ENCODE measurements at regions not wholly inside any gene's neighbourhood (a gene's known extent, or its start where the extent isn't known, plus 50 kb on each side); places are given as distances from the start of the nearest gene placed in this dataset.

GRCh38 chr18:34959211-34959829 is 81.9 kb upstream of the MAPRE2 start:
- H3K36me3 ChIP-seq (ENCODE audit: control insufficient read depth in 2 of 2, insufficient read depth in 2 of 2, low read length in 2 of 2), result no peaks in the 10 kb centered on the region
- peak overlapping the region; percentile 23 to 54 for H3K9ac ChIP-seq (ENCODE audit: low read depth in 1 of 2, low read length in 2 of 2)
- peak overlapping the region; percentile 73 to 76 for H3K27ac ChIP-seq (ENCODE audit: low read depth in 2 of 2, low read length in 2 of 2)
- H3K4me3 ChIP-seq (ENCODE audit: low read length in 2 of 2), result peak overlapping the region; percentile 56 to 76
- no peaks in the 10 kb centered on the region for H3K9me3 ChIP-seq (ENCODE audit: control insufficient read depth in 2 of 2, low read length in 2 of 2)
- H3K4me1 ChIP-seq (ENCODE audit: control insufficient read depth in 2 of 2, insufficient read depth in 2 of 2, low read length in 2 of 2), result peaks cover 0 to 4% of the 10 kb centered on the region in 2 donors
- no peaks in the 10 kb centered on the region for H3K27me3 ChIP-seq (ENCODE audit: control insufficient read depth in 2 of 2, insufficient read depth in 2 of 2, low read length in 2 of 2)

GRCh38 chr18:34959989-34960388 is 81.2 kb upstream of the MAPRE2 start:
- Histone ChIP-seq H3K27ac (ENCODE audit: low read depth in 2 of 2, low read length in 2 of 2) (peak overlapping the region; percentile 73 to 76), H3K27me3 (ENCODE audit: control insufficient read depth in 2 of 2, insufficient read depth in 2 of 2, low read length in 2 of 2) (no peaks in the 10 kb centered on the region), H3K36me3 (ENCODE audit: control insufficient read depth in 2 of 2, insufficient read depth in 2 of 2, low read length in 2 of 2) (no peaks in the 10 kb centered on the region), H3K9ac (ENCODE audit: low read depth in 1 of 2, low read length in 2 of 2) (peak overlapping the region; percentile 23 to 54), H3K4me3 (ENCODE audit: low read length in 2 of 2) (peak overlapping the region; percentile 56 to 76), H3K9me3 (ENCODE audit: control insufficient read depth in 2 of 2, low read length in 2 of 2) (no peaks in the 10 kb centered on the region), H3K4me1 (ENCODE audit: control insufficient read depth in 2 of 2, insufficient read depth in 2 of 2, low read length in 2 of 2) (peaks cover 0 to 4% of the 10 kb centered on the region in 2 donors)

GRCh38 chr18:34965108-34965507 is 76.1 kb upstream of the MAPRE2 start:
- Histone ChIP-seq H3K27ac (ENCODE audit: low read depth in 2 of 2, low read length in 2 of 2) (no peak overlapping the region), H3K36me3 (ENCODE audit: control insufficient read depth in 2 of 2, insufficient read depth in 2 of 2, low read length in 2 of 2) (no peaks in the 10 kb centered on the region), H3K9ac (ENCODE audit: low read depth in 1 of 2, low read length in 2 of 2) (no peak overlapping the region), H3K27me3 (ENCODE audit: control insufficient read depth in 2 of 2, insufficient read depth in 2 of 2, low read length in 2 of 2) (no peaks in the 10 kb centered on the region), H3K9me3 (ENCODE audit: control insufficient read depth in 2 of 2, low read length in 2 of 2) (no peaks in the 10 kb centered on the region), H3K4me1 (ENCODE audit: control insufficient read depth in 2 of 2, insufficient read depth in 2 of 2, low read length in 2 of 2) (no peaks in the 10 kb centered on the region), H3K4me3 (ENCODE audit: low read length in 2 of 2) (no peak overlapping the region)

GRCh38 chr18:34965566-34965965 is 75.6 kb upstream of the MAPRE2 start:
- no peaks in the 10 kb centered on the region for H3K27me3 ChIP-seq (ENCODE audit: control insufficient read depth in 2 of 2, insufficient read depth in 2 of 2, low read length in 2 of 2)
- H3K4me3 ChIP-seq (ENCODE audit: low read length in 2 of 2), result no peak overlapping the region
- no peaks in the 10 kb centered on the region for H3K9me3 ChIP-seq (ENCODE audit: control insufficient read depth in 2 of 2, low read length in 2 of 2)
- no peak overlapping the region for H3K9ac ChIP-seq (ENCODE audit: low read depth in 1 of 2, low read length in 2 of 2)
- H3K36me3 ChIP-seq (ENCODE audit: control insufficient read depth in 2 of 2, insufficient read depth in 2 of 2, low read length in 2 of 2), result no peaks in the 10 kb centered on the region
- no peak overlapping the region for H3K27ac ChIP-seq (ENCODE audit: low read depth in 2 of 2, low read length in 2 of 2)
- H3K4me1 ChIP-seq (ENCODE audit: control insufficient read depth in 2 of 2, insufficient read depth in 2 of 2, low read length in 2 of 2), result no peaks in the 10 kb centered on the region

GRCh38 chr18:34970106-34970505 is 71.1 kb upstream of the MAPRE2 start:
- Histone ChIP-seq H3K9ac (ENCODE audit: low read depth in 1 of 2, low read length in 2 of 2) (no peak overlapping the region), H3K27ac (ENCODE audit: low read depth in 2 of 2, low read length in 2 of 2) (no peak overlapping the region), H3K4me1 (ENCODE audit: control insufficient read depth in 2 of 2, insufficient read depth in 2 of 2, low read length in 2 of 2) (no peaks in the 10 kb centered on the region), H3K36me3 (ENCODE audit: control insufficient read depth in 2 of 2, insufficient read depth in 2 of 2, low read length in 2 of 2) (no peaks in the 10 kb centered on the region), H3K4me3 (ENCODE audit: low read length in 2 of 2) (no peak overlapping the region), H3K27me3 (ENCODE audit: control insufficient read depth in 2 of 2, insufficient read depth in 2 of 2, low read length in 2 of 2) (no peaks in the 10 kb centered on the region), H3K9me3 (ENCODE audit: control insufficient read depth in 2 of 2, low read length in 2 of 2) (no peaks in the 10 kb centered on the region)

GRCh38 chr18:34971313-34971712 is 69.9 kb upstream of the MAPRE2 start:
- no peak overlapping the region for H3K27ac ChIP-seq (ENCODE audit: low read depth in 2 of 2, low read length in 2 of 2)
- peaks cover 0 to 5% of the 10 kb centered on the region in 2 donors for H3K4me1 ChIP-seq (ENCODE audit: control insufficient read depth in 2 of 2, insufficient read depth in 2 of 2, low read length in 2 of 2)
- no peak overlapping the region for H3K9ac ChIP-seq (ENCODE audit: low read depth in 1 of 2, low read length in 2 of 2)
- no peaks in the 10 kb centered on the region for H3K36me3 ChIP-seq (ENCODE audit: control insufficient read depth in 2 of 2, insufficient read depth in 2 of 2, low read length in 2 of 2)
- no peaks in the 10 kb centered on the region for H3K27me3 ChIP-seq (ENCODE audit: control insufficient read depth in 2 of 2, insufficient read depth in 2 of 2, low read length in 2 of 2)
- H3K4me3 ChIP-seq (ENCODE audit: low read length in 2 of 2), result no peak overlapping the region
- H3K9me3 ChIP-seq (ENCODE audit: control insufficient read depth in 2 of 2, low read length in 2 of 2), result no peaks in the 10 kb centered on the region

GRCh38 chr18:34972765-34973414 is 68.3 kb upstream of the MAPRE2 start:
- Histone ChIP-seq H3K4me3 (ENCODE audit: low read length in 2 of 2) (no peak overlapping the region), H3K9ac (ENCODE audit: low read depth in 1 of 2, low read length in 2 of 2) (no peak overlapping the region), H3K4me1 (ENCODE audit: control insufficient read depth in 2 of 2, insufficient read depth in 2 of 2, low read length in 2 of 2) (peaks cover 0 to 9% of the 10 kb centered on the region in 2 donors), H3K9me3 (ENCODE audit: control insufficient read depth in 2 of 2, low read length in 2 of 2) (no peaks in the 10 kb centered on the region), H3K36me3 (ENCODE audit: control insufficient read depth in 2 of 2, insufficient read depth in 2 of 2, low read length in 2 of 2) (no peaks in the 10 kb centered on the region), H3K27ac (ENCODE audit: low read depth in 2 of 2, low read length in 2 of 2) (no peak overlapping the region), H3K27me3 (ENCODE audit: control insufficient read depth in 2 of 2, insufficient read depth in 2 of 2, low read length in 2 of 2) (no peaks in the 10 kb centered on the region)

- peak overlapping the region; percentile 79 to 94 for H3K4me3 ChIP-seq (ENCODE audit: low read length in 2 of 2)
- H3K4me1 ChIP-seq (ENCODE audit: control insufficient read depth in 2 of 2, insufficient read depth in 2 of 2, low read length in 2 of 2), result peaks cover 3 to 29% of the 10 kb centered on the region in 2 donors
- H3K9ac ChIP-seq (ENCODE audit: low read depth in 1 of 2, low read length in 2 of 2), result peak overlapping the region in 1 of 2 donors; percentile 88
- H3K36me3 ChIP-seq (ENCODE audit: control insufficient read depth in 2 of 2, insufficient read depth in 2 of 2, low read length in 2 of 2), result no peaks in the 10 kb centered on the region
- no peaks in the 10 kb centered on the region for H3K27me3 ChIP-seq (ENCODE audit: control insufficient read depth in 2 of 2, insufficient read depth in 2 of 2, low read length in 2 of 2)
- no peak overlapping the region for H3K27ac ChIP-seq (ENCODE audit: low read depth in 2 of 2, low read length in 2 of 2)
- H3K9me3 ChIP-seq (ENCODE audit: control insufficient read depth in 2 of 2, low read length in 2 of 2), result no peaks in the 10 kb centered on the region
Observed at GRCh38 chr18:34976123-34976522, 65.1 kb upstream of the MAPRE2 start.

GRCh38 chr18:34976534-34976898 is 64.7 kb upstream of the MAPRE2 start:
- H3K9ac ChIP-seq (ENCODE audit: low read depth in 1 of 2, low read length in 2 of 2), result peak overlapping the region in 1 of 2 donors; percentile 88

GRCh38 chr18:34976899-34977837 is 64.0 kb upstream of the MAPRE2 start:
- Histone ChIP-seq H3K27me3 (ENCODE audit: control insufficient read depth in 2 of 2, insufficient read depth in 2 of 2, low read length in 2 of 2) (no peaks in the 10 kb centered on the region), H3K9ac (ENCODE audit: low read depth in 1 of 2, low read length in 2 of 2) (peak overlapping the region; percentile 80 to 88), H3K4me1 (ENCODE audit: control insufficient read depth in 2 of 2, insufficient read depth in 2 of 2, low read length in 2 of 2) (peaks cover 3 to 29% of the 10 kb centered on the region in 2 donors), H3K27ac (ENCODE audit: low read depth in 2 of 2, low read length in 2 of 2) (peak overlapping the region; percentile 68 to 81), H3K36me3 (ENCODE audit: control insufficient read depth in 2 of 2, insufficient read depth in 2 of 2, low read length in 2 of 2) (no peaks in the 10 kb centered on the region), H3K4me3 (ENCODE audit: low read length in 2 of 2) (peak overlapping the region; percentile 79 to 94), H3K9me3 (ENCODE audit: control insufficient read depth in 2 of 2, low read length in 2 of 2) (no peaks in the 10 kb centered on the region)

More at GRCh38 chr18:34976534-34976898, 64.7 kb upstream of the MAPRE2 start:
- peak overlapping the region; percentile 79 to 94 for H3K4me3 ChIP-seq (ENCODE audit: low read length in 2 of 2)
- H3K4me1 ChIP-seq (ENCODE audit: control insufficient read depth in 2 of 2, insufficient read depth in 2 of 2, low read length in 2 of 2), result peaks cover 3 to 29% of the 10 kb centered on the region in 2 donors
- no peak overlapping the region for H3K27ac ChIP-seq (ENCODE audit: low read depth in 2 of 2, low read length in 2 of 2)
- no peaks in the 10 kb centered on the region for H3K36me3 ChIP-seq (ENCODE audit: control insufficient read depth in 2 of 2, insufficient read depth in 2 of 2, low read length in 2 of 2)
- H3K9me3 ChIP-seq (ENCODE audit: control insufficient read depth in 2 of 2, low read length in 2 of 2), result no peaks in the 10 kb centered on the region
- H3K27me3 ChIP-seq (ENCODE audit: control insufficient read depth in 2 of 2, insufficient read depth in 2 of 2, low read length in 2 of 2), result no peaks in the 10 kb centered on the region
